ENCODE measurements at regions not wholly inside any gene's neighbourhood (a gene's known extent, or its start where the extent isn't known, plus 50 kb on each side); places are given as distances from the start of the nearest gene placed in this dataset.

GRCh38 chr10:106401161-106401560, 763.3 kb downstream of the SORCS1 start:
- FAIRE-seq (no peak), DNase-seq (ENCODE audit: low read depth, low spot score) (no peak)
- Histone ChIP-seq H3K27me3 (ENCODE audit: control insufficient read depth in 2 of 2, insufficient read depth in 2 of 2, low read length in 2 of 2) (no peaks in the 10 kb centered on the region), H3K9me1 (replicated peaks; ENCODE audit: control insufficient read depth, extremely low read depth, insufficient read depth, low read length) (no peaks in the 10 kb centered on the region), H3K9me3 (replicated peaks; ENCODE audit: control insufficient read depth, insufficient read depth, low read length) (peaks cover 3% of the 10 kb centered on the region), H3K4me1 (ENCODE audit: control insufficient read depth, extremely low read depth, insufficient read depth, low read length) (no peaks in the 10 kb centered on the region), H4K20me1 (replicated peaks; ENCODE audit: control insufficient read depth, extremely low read depth, insufficient read depth, low read length) (no peaks in the 10 kb centered on the region), H3K4me2 (ENCODE audit: insufficient read depth, low read length) (no peak overlapping the region), H3K36me3 (ENCODE audit: control insufficient read depth in 2 of 2, extremely low read depth in 1 of 2, insufficient read depth in 2 of 2, low read length in 2 of 2) (no peaks in the 10 kb centered on the region), H3K27ac (ENCODE audit: insufficient read depth, low read depth, low read length) (no peak overlapping the region), H3K79me2 (ENCODE audit: control insufficient read depth, insufficient read depth, low read length) (no peaks in the 10 kb centered on the region), H3K9ac (replicated peaks; ENCODE audit: extremely low read depth, insufficient read depth, low read length) (no peak overlapping the region), H2AFZ (ENCODE audit: low read depth, low read length) (no peak overlapping the region), H3K4me3 (replicated peaks in 1 of 3; ENCODE audit: insufficient read depth in 1 of 3, low read depth in 1 of 3, low read length in 3 of 3) (no peak overlapping the region)
- ChIA-PET POLR2A (no interaction called here), CTCF (no interaction called here)
- intact Hi-C loops (cut with micrococcal nuclease): no loop called here
- dilution Hi-C loops (cut with MboI; ENCODE audit: extremely low pct_ligation_motif_present, low sequenced_read_pairs): no loop called here
- BruUV-seq (replicated peaks): no TSS peak
- TF ChIP-seq MYC (IDR thresholded peaks at IDR 0.05; ENCODE audit: low read depth, low read length): no peak
- no peak for TF ChIP-seq EZH2 (IDR thresholded peaks at IDR 0.05; ENCODE audit: borderline replicate concordance, low read depth, low read length, severe bottlenecking)
- no peak for TF ChIP-seq FOS (IDR thresholded peaks at IDR 0.05; ENCODE audit: borderline replicate concordance, insufficient read depth, low read length)
- TF ChIP-seq MAX (IDR thresholded peaks at IDR 0.05; ENCODE audit: insufficient read depth, insufficient read length): no peak
- TF ChIP-seq POLR2AphosphoS5 (IDR thresholded peaks at IDR 0.05; ENCODE audit: insufficient read depth, low read depth, low read length): no peak
- no peak for TF ChIP-seq GATA2 (IDR thresholded peaks at IDR 0.05; ENCODE audit: insufficient read depth, insufficient read length, low read depth, low read length)

GRCh38 chr10:106399112-106399511, 765.4 kb downstream of the SORCS1 start:
- Histone ChIP-seq H3K27ac (ENCODE audit: insufficient read depth, low read depth, low read length) (no peak overlapping the region), H3K9ac (replicated peaks; ENCODE audit: extremely low read depth, insufficient read depth, low read length) (no peak overlapping the region), H3K36me3 (ENCODE audit: control insufficient read depth in 2 of 2, extremely low read depth in 1 of 2, insufficient read depth in 2 of 2, low read length in 2 of 2) (no peaks in the 10 kb centered on the region), H3K9me1 (replicated peaks; ENCODE audit: control insufficient read depth, extremely low read depth, insufficient read depth, low read length) (no peaks in the 10 kb centered on the region), H3K4me3 (replicated peaks in 1 of 3; ENCODE audit: insufficient read depth in 1 of 3, low read depth in 1 of 3, low read length in 3 of 3) (no peak overlapping the region), H2AFZ (ENCODE audit: low read depth, low read length) (no peak overlapping the region), H4K20me1 (replicated peaks; ENCODE audit: control insufficient read depth, extremely low read depth, insufficient read depth, low read length) (no peaks in the 10 kb centered on the region), H3K4me2 (ENCODE audit: insufficient read depth, low read length) (no peak overlapping the region), H3K4me1 (ENCODE audit: control insufficient read depth, extremely low read depth, insufficient read depth, low read length) (no peaks in the 10 kb centered on the region), H3K79me2 (ENCODE audit: control insufficient read depth, insufficient read depth, low read length) (no peaks in the 10 kb centered on the region), H3K9me3 (replicated peaks; ENCODE audit: control insufficient read depth, insufficient read depth, low read length) (peaks cover 5% of the 10 kb centered on the region), H3K27me3 (ENCODE audit: control insufficient read depth in 2 of 2, insufficient read depth in 2 of 2, low read length in 2 of 2) (no peaks in the 10 kb centered on the region)
- POLR2A ChIA-PET: no interaction called here
- DNase-seq (ENCODE audit: low read depth, low spot score) (no peak), FAIRE-seq (no peak)
- no TSS peak for BruUV-seq (replicated peaks)
- TF ChIP-seq EZH2 (IDR thresholded peaks at IDR 0.05; ENCODE audit: borderline replicate concordance, low read depth, low read length, severe bottlenecking) (no peak), MAX (IDR thresholded peaks at IDR 0.05; ENCODE audit: insufficient read depth, insufficient read length) (no peak), CTCF (IDR thresholded peaks at IDR 0.05; ENCODE audit: extremely low read depth in 1 of 2, insufficient read depth in 1 of 2, low read depth in 1 of 2, low read length in 2 of 2) (no peak)
- intact Hi-C loops (cut with micrococcal nuclease) (no loop called here), dilution Hi-C loops (cut with MboI; ENCODE audit: extremely low pct_ligation_motif_present, low sequenced_read_pairs) (no loop called here)
- CTCF ChIA-PET: no interaction called here

Data from endothelial cell of umbilical vein (primary cell).